GM12891 (cell line): ENCODE measurements at regions not wholly inside any gene's neighbourhood (a gene's known extent, or its start where the extent isn't known, plus 50 kb on each side); places are given as distances from the start of the nearest gene placed in this dataset.

Source experiments
- PAX5 ChIP-seq: IDR thresholded peaks from 2 replicates; pipeline ENCODE4 v1.6.1; 2011; ENCODE audit warnings: low read length, moderate library complexity, mild to moderate bottlenecking; ENCODE audit not compliant: insufficient read depth, severe bottlenecking
- POLR2A ChIP-seq: IDR thresholded peaks from 2 replicates; pipeline ENCODE4 v1.6.1; 2011; ENCODE audit warnings: low read depth, low read length, control low read depth
- POLR2AphosphoS5 ChIP-seq: IDR thresholded peaks from 2 replicates; pipeline ENCODE4 v1.6.1; 2011; ENCODE audit warnings: low read depth, low read length, control low read depth
- POU2F2 ChIP-seq: IDR thresholded peaks from 2 replicates; pipeline ENCODE4 v1.6.1; 2011; ENCODE audit warnings: low read depth, mild to moderate bottlenecking, control low read depth, low read length, moderate library complexity
- SPI1 ChIP-seq: IDR thresholded peaks from 2 replicates; pipeline ENCODE4 v1.6.1; 2011; ENCODE audit warnings: low read depth, low read length, control low read depth
- TAF1 ChIP-seq: IDR thresholded peaks from 2 replicates; pipeline ENCODE4 v1.6.1; 2011; ENCODE audit warnings: low read depth, low read length, control low read depth

DNA sequence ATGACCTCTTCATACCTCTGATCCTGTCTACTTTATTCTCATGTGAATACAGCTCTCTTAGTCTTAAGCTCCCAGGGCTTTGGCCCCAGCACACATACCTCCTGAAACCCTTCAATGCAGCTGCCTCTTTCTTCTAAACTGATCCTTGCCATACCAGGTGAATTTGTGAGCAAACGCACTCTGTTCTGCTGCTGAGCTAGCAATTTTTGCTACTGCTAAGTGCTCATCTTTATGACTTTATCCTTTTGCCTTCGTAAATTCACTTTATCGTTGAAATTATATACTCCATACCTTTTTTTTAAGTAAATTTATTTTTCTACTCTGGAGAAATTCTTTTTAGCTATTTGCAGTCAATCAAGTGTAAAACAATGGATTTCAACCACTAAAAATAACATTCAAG, 287.7 kb downstream of the CMPK2 start:
- TF ChIP-seq POLR2A (no peak), POLR2AphosphoS5 (no peak), TAF1 (no peak), POU2F2 (no peak), SPI1 (no peak), PAX5 (no peak)
